ENCODE measurements at regions not wholly inside any gene's neighbourhood (a gene's known extent, or its start where the extent isn't known, plus 50 kb on each side); places are given as distances from the start of the nearest gene placed in this dataset.
"Not testable (repeated sequence)": the region's sequence is repeated elsewhere in the genome, so short reads cannot be mapped to it uniquely, and the experiment has no call there.

GRCh38 chr13:103884101-103884723 is 818.0 kb upstream of the SLC10A2 start:
- no peak overlapping the region for H3K27ac ChIP-seq
- H3K4me1 ChIP-seq = no peaks in the 10 kb centered on the region
- no peaks in the 10 kb centered on the region for H3K9me3 ChIP-seq
- no peaks in the 10 kb centered on the region for H3K36me3 ChIP-seq
- no peaks in the 10 kb centered on the region for H3K27me3 ChIP-seq
- intact Hi-C loops (cut with DNase I; ENCODE audit: low total_unique reads) = no loop called here
- no peak overlapping the region for H3K4me3 ChIP-seq
- TF ChIP-seq CTCF (IDR thresholded peaks at IDR 0.05) = no peak
- DNase-seq = no peak

GRCh38 chr13:103883698-103884097 is 817.5 kb upstream of the SLC10A2 start:
- H3K4me1 ChIP-seq = no peaks in the 10 kb centered on the region
- H3K27ac ChIP-seq = no peak overlapping the region
- no peaks in the 10 kb centered on the region for H3K27me3 ChIP-seq
- no peak for TF ChIP-seq CTCF (IDR thresholded peaks at IDR 0.05)
- H3K9me3 ChIP-seq = no peaks in the 10 kb centered on the region
- intact Hi-C loops (cut with DNase I; ENCODE audit: low total_unique reads) = no loop called here
- DNase-seq = no peak
- no peaks in the 10 kb centered on the region for H3K36me3 ChIP-seq
- no peak overlapping the region for H3K4me3 ChIP-seq

- DNase-seq = peak; percentile 74 to 84
- intact Hi-C loops (cut with DNase I; ENCODE audit: low total_unique reads) = no loop called here
- Histone ChIP-seq H3K36me3 (no peaks in the 10 kb centered on the region), H3K27me3 (no peaks in the 10 kb centered on the region), H3K27ac (no peak overlapping the region), H3K9me3 (no peaks in the 10 kb centered on the region), H3K4me3 (no peak overlapping the region), H3K4me1 (no peaks in the 10 kb centered on the region)
- TF ChIP-seq CTCF (IDR thresholded peaks at IDR 0.05) = peak; percentile 17 to 21
These were observed 816.9 kb upstream of the SLC10A2 start for GRCh38 chr13:103883164-103883563.

- H3K27me3 ChIP-seq; H3K4me3 ChIP-seq; H3K36me3 ChIP-seq; DNase-seq; intact Hi-C loops (cut with DNase I; ENCODE audit: low total_unique reads); H3K9me3 ChIP-seq; H3K27ac ChIP-seq; H3K4me1 ChIP-seq: not testable (repeated sequence)
These were observed 813.9 kb upstream of the SLC10A2 start for GRCh38 chr13:103880146-103880545.

GRCh38 chr13:103878891-103879605 is 812.8 kb upstream of the SLC10A2 start:
- intact Hi-C loops (cut with DNase I; ENCODE audit: low total_unique reads) = no loop called here
- Histone ChIP-seq H3K4me1 (no peaks in the 10 kb centered on the region), H3K4me3 (no peak overlapping the region), H3K27me3 (no peaks in the 10 kb centered on the region), H3K27ac (no peak overlapping the region), H3K36me3 (no peaks in the 10 kb centered on the region), H3K9me3 (no peaks in the 10 kb centered on the region)
- no peak for DNase-seq
- no peak for TF ChIP-seq CTCF (IDR thresholded peaks at IDR 0.05)

GRCh38 chr13:103876571-103876970 is 810.4 kb upstream of the SLC10A2 start:
- no peaks in the 10 kb centered on the region for H3K27me3 ChIP-seq
- no peak overlapping the region for H3K4me3 ChIP-seq
- intact Hi-C loops (cut with DNase I; ENCODE audit: low total_unique reads) = no loop called here
- H3K36me3 ChIP-seq = no peaks in the 10 kb centered on the region
- TF ChIP-seq CTCF (IDR thresholded peaks at IDR 0.05) = no peak
- no peak for DNase-seq
- no peaks in the 10 kb centered on the region for H3K9me3 ChIP-seq
- H3K4me1 ChIP-seq = no peaks in the 10 kb centered on the region
- H3K27ac ChIP-seq = no peak overlapping the region
